CD8-positive, alpha-beta memory T cell (primary cell): ENCODE measurements at regions not wholly inside any gene's neighbourhood (a gene's known extent, or its start where the extent isn't known, plus 50 kb on each side); places are given as distances from the start of the nearest gene placed in this dataset.

Experiments
- CTCF ChIA-PET: fragments of 350-600 bp; sonication (Branson Sonifier 250); formaldehyde crosslinking; loops from one replicate; lab custom pipeline; 2021; ENCODE audit warnings: antibody characterized with exemption; lab: Charles Lee
- POLR2A ChIA-PET: fragments of 350-600 bp; sonication (Branson Sonifier 250); formaldehyde crosslinking; loops from one replicate; lab custom pipeline; 2021; ENCODE audit warnings: antibody characterized with exemption; lab: Charles Lee
- DNase-seq, 5 donors: peaks; one replicate each; pipeline versions ENCODE4 v3.0.0 to v3.0.0-alpha.2; 2020 to 2022; ENCODE audit warnings: mixed read lengths in 1 of 5
- H3K27ac ChIP-seq: one replicate; pipeline ENCODE4 v1.7.0; 2013; ENCODE audit warnings: low read depth, mild to moderate bottlenecking, low read length, moderate library complexity
- H3K27me3 ChIP-seq: 2 replicates; pipeline ENCODE4 v1.7.0; 2013; ENCODE audit warnings: low read length, mild to moderate bottlenecking; ENCODE audit not compliant: insufficient read depth, poor library complexity, severe bottlenecking
- H3K36me3 ChIP-seq: 2 replicates; pipeline ENCODE4 v1.7.0; 2013; ENCODE audit warnings: mild to moderate bottlenecking, low read length, moderate library complexity; ENCODE audit not compliant: insufficient read depth
- H3K4me1 ChIP-seq: 2 replicates; pipeline ENCODE4 v1.7.0; 2013; ENCODE audit warnings: mild to moderate bottlenecking, low read length, moderate library complexity; ENCODE audit not compliant: insufficient read depth
- H3K4me3 ChIP-seq: 2 replicates; pipeline ENCODE4 v1.7.0; 2013; ENCODE audit warnings: mild to moderate bottlenecking, low read length
- H3K9me3 ChIP-seq: 2 replicates; pipeline ENCODE4 v1.7.0; 2013; ENCODE audit warnings: mild to moderate bottlenecking, low read length
- H3K27ac Mint-ChIP-seq, 8 donors: one replicate each; pipeline ENCODE4 v1.8.0; 2020 to 2021; ENCODE audit warnings: mixed read lengths in 8 of 8, mild to moderate bottlenecking in 6 of 8, inconsistent platforms in 3 of 8, moderate library complexity in 3 of 8
- H3K27me3 Mint-ChIP-seq, 2 donors: one replicate each; pipeline ENCODE4 v1.8.0; 2020 to 2021; ENCODE audit warnings: mixed read lengths in 2 of 2, mild to moderate bottlenecking in 1 of 2, moderate library complexity in 1 of 2
- H3K36me3 Mint-ChIP-seq, 3 donors: one replicate each; pipeline ENCODE4 v1.8.0; 2020 to 2021; ENCODE audit warnings: mixed read lengths in 3 of 3, inconsistent platforms in 1 of 3, mild to moderate bottlenecking in 1 of 3
- H3K4me1 Mint-ChIP-seq, 3 donors: one replicate each; pipeline ENCODE4 v1.8.0; 2020 to 2021; ENCODE audit warnings: mixed read lengths in 3 of 3, inconsistent platforms in 1 of 3, mild to moderate bottlenecking in 1 of 3
- H3K4me3 Mint-ChIP-seq, 7 donors: one replicate each; pipeline ENCODE4 v1.8.0; 2020 to 2021; ENCODE audit warnings: mixed read lengths in 7 of 7, mild to moderate bottlenecking in 6 of 7, moderate library complexity in 4 of 7, inconsistent platforms in 2 of 7
- H3K9me3 Mint-ChIP-seq, 5 donors: one replicate each; pipeline ENCODE4 v1.8.0; 2020 to 2022; ENCODE audit warnings: mixed read lengths in 5 of 5, mild to moderate bottlenecking in 3 of 5, moderate library complexity in 2 of 5, inconsistent platforms in 1 of 5

DNA sequence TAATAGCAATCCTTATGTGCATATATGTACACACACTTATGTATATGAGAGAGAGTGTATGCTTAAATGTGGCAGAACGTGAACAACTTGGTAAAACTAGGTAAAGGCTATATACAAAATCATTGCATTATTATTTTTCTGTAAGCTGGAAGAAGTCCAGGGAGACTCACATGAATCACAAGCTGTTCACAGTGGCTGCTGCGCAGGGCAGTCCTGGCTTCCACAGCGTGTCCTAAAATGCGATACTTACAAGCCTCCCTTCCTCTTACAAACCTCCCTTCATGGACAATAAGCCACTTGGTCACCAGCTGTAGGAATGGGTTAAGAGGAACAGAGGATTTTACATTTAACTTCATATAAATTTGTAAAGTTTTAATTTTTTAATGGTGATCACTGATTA is 114.9 kb upstream of the AGAP1 start:
- H3K9me3 Mint-ChIP-seq: no peaks in the 10 kb centered on the region

DNA sequence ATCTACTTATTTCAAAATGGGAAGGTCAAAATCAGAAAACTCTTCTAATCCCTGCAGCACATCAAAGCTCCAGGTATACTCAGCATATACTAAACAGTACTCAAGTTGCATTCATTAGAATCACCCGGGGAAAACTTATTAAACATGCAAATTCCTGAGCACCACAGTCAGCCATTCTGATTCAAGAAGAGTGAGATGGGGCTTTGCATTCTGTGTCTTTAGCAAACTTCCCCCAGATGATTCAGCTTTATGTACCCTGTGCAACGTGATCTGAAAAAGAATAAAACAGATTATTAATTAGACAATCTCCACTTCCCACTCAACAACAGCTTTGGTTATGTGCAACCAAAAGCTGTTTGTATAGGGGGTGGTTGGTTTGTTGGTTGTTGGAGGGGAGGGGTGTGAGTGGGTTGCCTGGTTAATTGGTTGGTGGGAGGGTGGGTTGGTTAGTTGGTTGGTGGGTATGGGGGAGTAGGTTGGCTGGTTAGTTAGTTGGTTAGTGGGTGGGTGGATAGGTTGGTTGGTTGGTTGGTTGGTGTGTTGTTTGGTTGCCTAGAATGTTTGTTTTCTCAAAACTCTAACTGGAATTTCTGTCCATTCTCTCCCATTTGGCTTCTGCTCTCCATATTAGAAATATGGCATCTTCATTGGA is 112.5 kb upstream of the AGAP1 start:
- H3K4me3 Mint-ChIP-seq: no peak overlapping the region
- no peak overlapping the region for H3K27ac ChIP-seq

More for the DNA sequence above, 114.9 kb upstream of the AGAP1 start:
- Histone ChIP-seq H3K27ac (no peak overlapping the region), H3K4me3 (no peak overlapping the region), H3K36me3 (no peaks in the 10 kb centered on the region), H3K27me3 (no peaks in the 10 kb centered on the region), H3K4me1 (no peaks in the 10 kb centered on the region), H3K9me3 (no peaks in the 10 kb centered on the region)
- Mint-ChIP-seq H3K36me3 (no peaks in the 10 kb centered on the region), H3K27me3 (peaks cover 6 to 20% of the 10 kb centered on the region in 2 donors), H3K27ac (no peak overlapping the region), H3K4me3 (no peak overlapping the region), H3K4me1 (no peaks in the 10 kb centered on the region)
- ChIA-PET CTCF (no interaction called here), POLR2A (no interaction called here)
- no peak for DNase-seq

DNA sequence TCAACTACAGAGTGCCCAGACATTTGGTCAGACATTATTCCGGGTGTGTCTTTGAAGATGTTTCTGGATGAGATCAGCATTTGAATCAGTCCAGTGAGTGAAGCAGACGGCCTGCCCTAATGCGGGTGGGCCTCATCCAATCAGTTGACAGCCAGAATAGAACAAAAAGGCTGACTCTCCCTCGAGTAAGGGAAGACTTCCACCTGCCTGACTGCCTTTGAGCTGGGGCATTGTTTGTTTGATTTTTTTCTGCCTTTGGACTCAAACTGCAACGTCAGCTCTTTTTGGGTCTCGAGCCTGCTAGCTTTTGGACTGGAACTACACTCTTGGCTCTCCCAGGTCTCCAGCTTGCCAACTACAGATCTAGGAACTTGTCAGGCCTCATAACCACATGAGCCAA is 111.7 kb upstream of the AGAP1 start:
- ChIA-PET POLR2A (no interaction called here), CTCF (no interaction called here)
- no peaks in the 10 kb centered on the region for H3K27me3 ChIP-seq
- H3K4me3 Mint-ChIP-seq: no peak overlapping the region
- no peaks in the 10 kb centered on the region for H3K9me3 Mint-ChIP-seq
- no peaks in the 10 kb centered on the region for H3K4me1 ChIP-seq
- peaks cover 6 to 15% of the 10 kb centered on the region in 2 donors for H3K27me3 Mint-ChIP-seq
- H3K9me3 ChIP-seq: no peaks in the 10 kb centered on the region
- H3K27ac Mint-ChIP-seq: no peak overlapping the region
- H3K36me3 ChIP-seq: no peaks in the 10 kb centered on the region
- H3K4me1 Mint-ChIP-seq: no peaks in the 10 kb centered on the region
- H3K27ac ChIP-seq: no peak overlapping the region
- DNase-seq: no peak
- H3K4me3 ChIP-seq: no peak overlapping the region
- no peaks in the 10 kb centered on the region for H3K36me3 Mint-ChIP-seq

More for the DNA sequence above, 112.5 kb upstream of the AGAP1 start:
- H3K27ac Mint-ChIP-seq: no peak overlapping the region
- H3K9me3 Mint-ChIP-seq: no peaks in the 10 kb centered on the region
- H3K9me3 ChIP-seq: no peaks in the 10 kb centered on the region
- H3K36me3 ChIP-seq: no peaks in the 10 kb centered on the region
- H3K4me1 Mint-ChIP-seq: no peaks in the 10 kb centered on the region
- ChIA-PET CTCF (no interaction called here), POLR2A (no interaction called here)
- H3K27me3 Mint-ChIP-seq: peaks cover 6 to 16% of the 10 kb centered on the region in 2 donors
- H3K4me3 ChIP-seq: no peak overlapping the region
- no peaks in the 10 kb centered on the region for H3K36me3 Mint-ChIP-seq
- no peaks in the 10 kb centered on the region for H3K4me1 ChIP-seq
- no peaks in the 10 kb centered on the region for H3K27me3 ChIP-seq
- DNase-seq: no peak

GRCh38 chr2:235382601-235383000 is 111.2 kb upstream of the AGAP1 start:
- Histone ChIP-seq H3K4me1 (no peaks in the 10 kb centered on the region), H3K27ac (no peak overlapping the region), H3K4me3 (no peak overlapping the region), H3K36me3 (no peaks in the 10 kb centered on the region), H3K9me3 (no peaks in the 10 kb centered on the region), H3K27me3 (no peaks in the 10 kb centered on the region)
- Mint-ChIP-seq H3K27me3 (peaks cover 6 to 13% of the 10 kb centered on the region in 2 donors), H3K4me3 (no peak overlapping the region), H3K36me3 (no peaks in the 10 kb centered on the region), H3K4me1 (no peaks in the 10 kb centered on the region), H3K27ac (no peak overlapping the region), H3K9me3 (no peaks in the 10 kb centered on the region)
- DNase-seq: no peak
- POLR2A ChIA-PET: no interaction called here
- CTCF ChIA-PET: no interaction called here

DNA sequence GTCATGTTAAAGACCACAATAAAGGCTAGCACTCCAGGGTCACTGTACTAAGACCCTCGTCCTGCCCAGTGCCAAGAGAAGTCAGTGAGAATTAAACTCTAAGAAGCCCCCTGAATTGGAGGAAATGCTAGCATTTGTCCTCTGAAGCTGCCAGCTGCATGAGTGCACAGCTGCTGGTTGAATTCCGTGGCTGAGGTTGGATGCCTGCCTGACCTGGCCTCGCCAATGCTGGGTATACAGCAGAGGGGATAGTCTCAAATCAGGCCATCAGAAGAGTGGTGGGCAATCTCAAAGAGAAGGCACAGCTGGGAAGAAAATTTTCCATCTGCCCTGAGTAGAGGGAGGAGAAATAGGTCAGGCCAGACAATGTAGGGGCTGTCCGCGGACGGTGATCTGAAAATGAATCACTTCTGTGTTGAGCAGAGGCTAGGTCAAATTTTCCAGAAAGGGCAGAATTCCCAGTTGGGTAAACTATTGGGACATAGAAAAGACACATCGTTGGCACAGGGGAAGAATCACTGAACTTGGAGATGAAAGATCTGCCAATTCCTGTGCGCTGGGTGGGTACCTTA is 110.5 kb upstream of the AGAP1 start:
- ChIA-PET CTCF (no interaction called here), POLR2A (no interaction called here)
- DNase-seq: no peak
- no peak overlapping the region for H3K4me3 ChIP-seq
- H3K27ac Mint-ChIP-seq: no peak overlapping the region
- no peaks in the 10 kb centered on the region for H3K9me3 Mint-ChIP-seq
- H3K36me3 ChIP-seq: no peaks in the 10 kb centered on the region
- no peak overlapping the region for H3K27ac ChIP-seq
- no peaks in the 10 kb centered on the region for H3K9me3 ChIP-seq
- H3K4me1 Mint-ChIP-seq: no peaks in the 10 kb centered on the region
- no peaks in the 10 kb centered on the region for H3K27me3 ChIP-seq
- H3K4me3 Mint-ChIP-seq: no peak overlapping the region
- H3K27me3 Mint-ChIP-seq: peaks cover 4 to 7% of the 10 kb centered on the region in 2 donors
- no peaks in the 10 kb centered on the region for H3K4me1 ChIP-seq
- H3K36me3 Mint-ChIP-seq: no peaks in the 10 kb centered on the region

DNA sequence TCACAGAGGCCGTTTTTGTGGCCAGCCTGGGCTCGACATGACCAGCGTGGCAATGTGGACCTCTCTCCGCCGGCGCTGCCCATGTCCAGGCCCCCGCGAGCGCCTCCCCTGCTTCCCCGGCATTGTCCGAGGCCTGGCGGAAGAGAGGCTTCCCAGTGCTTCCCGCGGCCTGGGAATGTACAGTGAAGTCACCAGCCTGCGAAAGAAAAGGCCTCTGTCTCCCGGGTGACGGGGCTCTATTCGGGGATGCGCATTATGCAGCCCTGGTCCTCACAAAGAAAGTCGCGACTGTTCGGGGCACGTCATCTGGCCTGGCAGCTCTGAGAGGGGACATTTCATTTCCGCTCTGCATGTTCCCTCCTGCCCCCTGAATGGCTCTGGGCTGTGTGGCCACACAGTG is 109.2 kb upstream of the AGAP1 start:
- CTCF ChIA-PET: no interaction called here

GRCh38 chr2:235389626-235390025 is 104.2 kb upstream of the AGAP1 start:
- DNase-seq: no peak
- Mint-ChIP-seq H3K27me3 (peaks cover 0 to 6% of the 10 kb centered on the region in 2 donors), H3K4me3 (peak overlapping the region in 1 of 7 donors; percentile 18), H3K27ac (no peak overlapping the region), H3K9me3 (peaks cover 0 to 2% (median 0%) of the 10 kb centered on the region in 5 donors), H3K36me3 (no peaks in the 10 kb centered on the region), H3K4me1 (peaks cover 12 to 17% (median 13%) of the 10 kb centered on the region in 3 donors)
- Histone ChIP-seq H3K36me3 (no peaks in the 10 kb centered on the region), H3K4me3 (no peak overlapping the region), H3K4me1 (peaks cover 14% of the 10 kb centered on the region), H3K27ac (no peak overlapping the region), H3K27me3 (no peaks in the 10 kb centered on the region), H3K9me3 (no peaks in the 10 kb centered on the region)
- POLR2A ChIA-PET: no interaction called here
- CTCF ChIA-PET: no interaction called here

More for the DNA sequence above, 109.2 kb upstream of the AGAP1 start:
- POLR2A ChIA-PET: no interaction called here
- peaks cover 0 to 2% (median 2%) of the 10 kb centered on the region in 3 donors for H3K4me1 Mint-ChIP-seq
- H3K9me3 ChIP-seq: no peaks in the 10 kb centered on the region
- H3K27me3 ChIP-seq: no peaks in the 10 kb centered on the region
- H3K27ac Mint-ChIP-seq: no peak overlapping the region
- H3K36me3 ChIP-seq: no peaks in the 10 kb centered on the region
- H3K9me3 Mint-ChIP-seq: no peaks in the 10 kb centered on the region
- H3K4me3 ChIP-seq: no peak overlapping the region
- H3K4me1 ChIP-seq: peaks cover under 1% of the 10 kb centered on the region
- H3K27me3 Mint-ChIP-seq: peaks cover 3 to 4% of the 10 kb centered on the region in 2 donors
- H3K27ac ChIP-seq: no peak overlapping the region
- no peak for DNase-seq
- H3K4me3 Mint-ChIP-seq: no peak overlapping the region
- no peaks in the 10 kb centered on the region for H3K36me3 Mint-ChIP-seq

- peak overlapping the region in 7 of 8 donors; percentile 2 to 72 (median 17) for H3K27ac Mint-ChIP-seq
- no peaks in the 10 kb centered on the region for H3K27me3 ChIP-seq
- peaks cover 14% of the 10 kb centered on the region for H3K4me1 ChIP-seq
- H3K9me3 ChIP-seq: no peaks in the 10 kb centered on the region
- H3K9me3 Mint-ChIP-seq: peaks cover 0 to 2% (median 0%) of the 10 kb centered on the region in 5 donors
- peak overlapping the region in 6 of 7 donors; percentile 41 to 60 (median 52) for H3K4me3 Mint-ChIP-seq
- H3K36me3 Mint-ChIP-seq: no peaks in the 10 kb centered on the region
- ChIA-PET CTCF (interaction anchor here (1.0 kb wide), 1 partner anchor 18 kb away, joined by 3 read pairs; no protein-coding TSS in a partner anchor), POLR2A (no interaction called here)
- H3K27me3 Mint-ChIP-seq: peaks cover 5 to 8% of the 10 kb centered on the region in 2 donors
- H3K27ac ChIP-seq: no peak overlapping the region
- peak; percentile 10 to 73 (median 45) for DNase-seq
- no peaks in the 10 kb centered on the region for H3K36me3 ChIP-seq
- H3K4me1 Mint-ChIP-seq: peaks cover 12 to 17% (median 13%) of the 10 kb centered on the region in 3 donors
- H3K4me3 ChIP-seq: peak overlapping the region; percentile 6
Observed at GRCh38 chr2:235390108-235390815, 103.6 kb upstream of the AGAP1 start.
